Stimulated activated CD8-positive, alpha-beta memory T cell treated with anti-CD3 and anti-CD28 coated beads, Interleukin-4, amount 100 ng/mL, for 48 hours (primary cell): ENCODE measurements at regions not wholly inside any gene's neighbourhood (a gene's known extent, or its start where the extent isn't known, plus 50 kb on each side); places are given as distances from the start of the nearest gene placed in this dataset.
"Not testable (repeated sequence)": the region's sequence is repeated elsewhere in the genome, so short reads cannot be mapped to it uniquely, and the experiment has no call there.

Experiments
- DNase-seq: peaks from one replicate; pipeline ENCODE4 v3.0.0-alpha.2; 2020

- no peak for DNase-seq
Observed at GRCh38 chr10:100642295-100642994, 102.9 kb upstream of the PAX2 start.

GRCh38 chr10:100645091-100645490 lies 100.3 kb upstream of the PAX2 start:
- no peak for DNase-seq

- no peak for DNase-seq
Observed at GRCh38 chr10:100645613-100646392, 99.6 kb upstream of the PAX2 start.

- DNase-seq = no peak
Observed at GRCh38 chr10:100647928-100648327, 97.5 kb upstream of the PAX2 start.

GRCh38 chr10:100650693-100651092 lies 94.7 kb upstream of the PAX2 start:
- no peak for DNase-seq

GRCh38 chr10:100651099-100651498 lies 94.3 kb upstream of the PAX2 start:
- not testable (repeated sequence) for DNase-seq

GRCh38 chr10:100651916-100652315 lies 93.5 kb upstream of the PAX2 start:
- no peak for DNase-seq

GRCh38 chr10:100652406-100653135 lies 92.8 kb upstream of the PAX2 start:
- no peak for DNase-seq

- DNase-seq = no peak
Observed at GRCh38 chr10:100653238-100653956, 92.0 kb upstream of the PAX2 start.

GRCh38 chr10:100653957-100654781 lies 91.2 kb upstream of the PAX2 start:
- peak; percentile 62 for DNase-seq

- peak; percentile 29 for DNase-seq
Observed at GRCh38 chr10:100654782-100655325, 90.5 kb upstream of the PAX2 start.

GRCh38 chr10:100655326-100655759 lies 90.0 kb upstream of the PAX2 start:
- DNase-seq = no peak

GRCh38 chr10:100655760-100656421 lies 89.5 kb upstream of the PAX2 start:
- DNase-seq = peak; percentile 44

- peak; percentile 43 for DNase-seq
Observed at GRCh38 chr10:100656454-100656853, 88.9 kb upstream of the PAX2 start.

- DNase-seq = no peak
Observed at GRCh38 chr10:100658269-100658668, 87.1 kb upstream of the PAX2 start.

- no peak for DNase-seq
Observed at GRCh38 chr10:100659361-100660098, 85.9 kb upstream of the PAX2 start.

- DNase-seq = no peak
Observed at GRCh38 chr10:100660365-100660764, 85.0 kb upstream of the PAX2 start.

GRCh38 chr10:100660945-100661344 lies 84.4 kb upstream of the PAX2 start:
- no peak for DNase-seq

- no peak for DNase-seq
Observed at GRCh38 chr10:100661520-100661919, 83.9 kb upstream of the PAX2 start.

- no peak for DNase-seq
Observed at GRCh38 chr10:100662067-100662466, 83.3 kb upstream of the PAX2 start.
